B cell (primary cell): ENCODE measurements at regions not wholly inside any gene's neighbourhood (a gene's known extent, or its start where the extent isn't known, plus 50 kb on each side); places are given as distances from the start of the nearest gene placed in this dataset.

Source experiments
- EZH2 ChIP-seq: IDR thresholded peaks from 2 replicates; pipeline ENCODE4 v1.6.1; 2012; ENCODE audit warnings: borderline replicate concordance, low read depth, mild to moderate bottlenecking, moderate library complexity, low read length; ENCODE audit not compliant: insufficient read depth, poor library complexity, severe bottlenecking
- TF ChIP-seq, protein P1 (sequence below): fragments of 200-600 bp; IDR thresholded peaks from one replicate; pipeline ENCODE4 v1.8.0; 2022; ENCODE audit warnings: antibody characterized with exemption, mild to moderate bottlenecking

DNA sequence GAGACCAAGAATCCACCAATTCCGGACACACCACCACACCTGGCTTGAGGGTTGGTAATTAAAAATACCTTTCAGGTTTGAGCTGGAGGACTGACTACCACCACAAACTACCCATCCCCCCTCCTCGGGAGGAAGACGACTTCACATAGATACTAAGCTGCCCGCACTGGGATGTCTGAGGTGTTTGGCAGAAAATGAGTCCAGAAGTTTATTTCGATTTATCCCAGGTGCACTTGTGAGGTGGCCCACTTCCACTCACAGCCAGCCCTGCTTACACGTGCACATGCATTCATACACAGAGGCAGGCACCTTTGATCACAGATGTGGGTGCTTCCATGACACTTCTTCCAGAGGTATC lies 187.1 kb downstream of the ID4 start:
- TF ChIP-seq EZH2: no peak
- TF ChIP-seq, protein P1, sequence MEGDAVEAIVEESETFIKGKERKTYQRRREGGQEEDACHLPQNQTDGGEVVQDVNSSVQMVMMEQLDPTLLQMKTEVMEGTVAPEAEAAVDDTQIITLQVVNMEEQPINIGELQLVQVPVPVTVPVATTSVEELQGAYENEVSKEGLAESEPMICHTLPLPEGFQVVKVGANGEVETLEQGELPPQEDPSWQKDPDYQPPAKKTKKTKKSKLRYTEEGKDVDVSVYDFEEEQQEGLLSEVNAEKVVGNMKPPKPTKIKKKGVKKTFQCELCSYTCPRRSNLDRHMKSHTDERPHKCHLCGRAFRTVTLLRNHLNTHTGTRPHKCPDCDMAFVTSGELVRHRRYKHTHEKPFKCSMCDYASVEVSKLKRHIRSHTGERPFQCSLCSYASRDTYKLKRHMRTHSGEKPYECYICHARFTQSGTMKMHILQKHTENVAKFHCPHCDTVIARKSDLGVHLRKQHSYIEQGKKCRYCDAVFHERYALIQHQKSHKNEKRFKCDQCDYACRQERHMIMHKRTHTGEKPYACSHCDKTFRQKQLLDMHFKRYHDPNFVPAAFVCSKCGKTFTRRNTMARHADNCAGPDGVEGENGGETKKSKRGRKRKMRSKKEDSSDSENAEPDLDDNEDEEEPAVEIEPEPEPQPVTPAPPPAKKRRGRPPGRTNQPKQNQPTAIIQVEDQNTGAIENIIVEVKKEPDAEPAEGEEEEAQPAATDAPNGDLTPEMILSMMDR: no peak
